GM12878 (cell line): ENCODE measurements at regions not wholly inside any gene's neighbourhood (a gene's known extent, or its start where the extent isn't known, plus 50 kb on each side); places are given as distances from the start of the nearest gene placed in this dataset.
A peak's percentile ranks its signal among the peaks of the same experiment; 100 is the strongest.

Experiments used
- ATAC-seq: fragments of 200-7000 bp; cut with Tn5 transposase; 3 replicates; pipeline ENCODE4 v1.9.1; 2020; ENCODE audit warnings: mild to moderate bottlenecking, moderate library complexity
- BruUV-seq: library from RNA; stranded (reverse); fragments of 400-500 nt; replicated peaks from 2 replicates; lab custom pipeline; 2021; lab: Mats Ljungman, UMichigan
- CTCF ChIA-PET: fragments of 300-600 bp; sonication (Branson Sonifier 250); formaldehyde crosslinking; extraction: SDS; loops from one replicate; lab custom pipeline; 2021; ENCODE audit warnings: inconsistent platforms; lab: Yijun Ruan, JAX
- POLR2A ChIA-PET: fragments of 350-600 bp; formaldehyde crosslinking; extraction: SDS; loops from one replicate; lab custom pipeline; 2021; ENCODE audit warnings: inconsistent platforms; lab: Charles Lee
- RAD21 ChIA-PET: fragments of 300-600 bp; sonication (Branson Sonifier 250); formaldehyde crosslinking; loops from one replicate; lab custom pipeline; 2023; ENCODE audit warnings: antibody characterized with exemption; ENCODE audit not compliant: unreplicated experiment; lab: Charles Lee
- SMC1A ChIA-PET: fragments of 300-600 bp; sonication (Branson Sonifier 250); formaldehyde crosslinking; loops from one replicate; lab custom pipeline; 2023; ENCODE audit not compliant: unreplicated experiment, uncharacterized antibody; lab: Charles Lee
- DNase-seq: peaks from one replicate; pipeline ENCODE4 v3.0.0-alpha.2; 2011; ENCODE audit warnings: low read depth, low spot score
- FAIRE-seq: peaks from 3 replicates; lab custom pipeline; 2011; peaks lifted over from hg19 to GRCh38; lab: Jason Lieb, UNC
- H2AFZ ChIP-seq: 2 replicates; pipeline ENCODE4 v1.6.0; 2011; ENCODE audit warnings: low read depth, low read length, control low read depth; ENCODE audit not compliant: control insufficient read depth
- H3K27ac ChIP-seq: 2 replicates; pipeline ENCODE4 v1.5.1; 2011; ENCODE audit warnings: control low read depth; ENCODE audit not compliant: control insufficient read depth, insufficient read depth
- H3K27me3 ChIP-seq, 2 experiments: replicated peaks in 1 of 2; 2 replicates each; pipeline versions ENCODE4 v1.6.0 to v1.6.1; 2011; ENCODE audit warnings: low read length in 1 of 2; ENCODE audit not compliant: control insufficient read depth in 2 of 2, insufficient read depth in 2 of 2
- H3K36me3 ChIP-seq, 2 experiments: 2 replicates each; pipeline ENCODE4 v1.5.1; 2011; ENCODE audit warnings: low read length in 1 of 2; ENCODE audit not compliant: control insufficient read depth in 2 of 2, insufficient read depth in 2 of 2
- H3K4me1 ChIP-seq: 2 replicates; pipeline ENCODE4 v1.6.1; 2011; ENCODE audit warnings: mild to moderate bottlenecking, low read length, moderate library complexity, mixed read lengths; ENCODE audit not compliant: control insufficient read depth, insufficient read depth
- H3K4me2 ChIP-seq: 2 replicates; pipeline ENCODE4 v1.6.0; 2011; ENCODE audit warnings: control low read depth; ENCODE audit not compliant: control insufficient read depth, insufficient read depth
- H3K4me3 ChIP-seq: fragments of 200-600 bp; sonication (generic); 2 replicates; pipeline ENCODE4 v1.5.1; 2016
- H3K79me2 ChIP-seq: 2 replicates; pipeline ENCODE4 v1.6.0; 2011; ENCODE audit warnings: low read length; ENCODE audit not compliant: control insufficient read depth, insufficient read depth
- H3K9ac ChIP-seq: 2 replicates; pipeline ENCODE4 v1.8.0; 2011; ENCODE audit warnings: low read length, control low read depth, mixed read lengths; ENCODE audit not compliant: control insufficient read depth, insufficient read depth
- H3K9me3 ChIP-seq: replicated peaks from 3 replicates; pipeline ENCODE4 v1.5.1; 2011; ENCODE audit warnings: mild to moderate bottlenecking, low read length; ENCODE audit not compliant: control insufficient read depth, insufficient read depth
- H4K20me1 ChIP-seq: 2 replicates; pipeline ENCODE4 v1.6.0; 2011; ENCODE audit not compliant: control insufficient read depth, insufficient read depth
- BCL3 ChIP-seq: IDR thresholded peaks from 2 replicates; pipeline ENCODE4 v1.6.1; 2011; ENCODE audit warnings: borderline replicate concordance, low read depth, mild to moderate bottlenecking, moderate library complexity, low read length; ENCODE audit not compliant: insufficient read depth, poor library complexity, severe bottlenecking
- BRCA1 ChIP-seq: IDR thresholded peaks from 2 replicates; pipeline ENCODE4 v1.6.1; 2011; ENCODE audit warnings: low read depth, low read length, improper control_type of control experiment
- CHD2 ChIP-seq: IDR thresholded peaks from 2 replicates; pipeline ENCODE4 v1.6.1; 2011; ENCODE audit warnings: low read depth, low read length, improper control_type of control experiment, borderline replicate concordance
- CREM ChIP-seq: IDR thresholded peaks from 2 replicates; pipeline ENCODE4 v1.6.1; 2014; ENCODE audit warnings: antibody characterized with exemption, low read depth
- EZH2 ChIP-seq: IDR thresholded peaks from 2 replicates; pipeline ENCODE4 v1.6.1; 2012; ENCODE audit warnings: low read depth, mild to moderate bottlenecking, control low read depth, inconsistent platforms, low read length, borderline replicate concordance; ENCODE audit not compliant: control insufficient read depth
- HDGF ChIP-seq: fragments of 450-650 bp; IDR thresholded peaks from 2 replicates; pipeline ENCODE4 v1.6.1; 2016; ENCODE audit warnings: antibody characterized with exemption
- IKZF2 ChIP-seq, 2 experiments: fragments of 450-650 bp; IDR thresholded peaks; 2 replicates each; pipeline ENCODE4 v1.6.1; 2017; ENCODE audit warnings: mild to moderate bottlenecking in 2 of 2, moderate library complexity in 2 of 2
- MEF2B ChIP-seq: fragments of 450-650 bp; IDR thresholded peaks from 2 replicates; pipeline ENCODE4 v1.6.1; 2018; ENCODE audit warnings: mild to moderate bottlenecking, moderate library complexity; ENCODE audit not compliant: partially characterized antibody, poor library complexity, severe bottlenecking
- NFYB ChIP-seq: IDR thresholded peaks from 2 replicates; pipeline ENCODE4 v1.6.1; 2011; ENCODE audit warnings: low read depth, mild to moderate bottlenecking, low read length, improper control_type of control experiment, moderate library complexity; ENCODE audit not compliant: insufficient read depth
- NRF1 ChIP-seq: conservative IDR thresholded peaks from 2 replicates; pipeline ENCODE4 v1.6.1; 2011; ENCODE audit warnings: mild to moderate bottlenecking, low read depth, low read length, improper control_type of control experiment
- POLR2AphosphoS2 ChIP-seq: IDR thresholded peaks from 2 replicates; pipeline ENCODE4 v1.6.1; 2011; ENCODE audit warnings: low read depth, mild to moderate bottlenecking, low read length, improper control_type of control experiment, moderate library complexity
- POU2F2 ChIP-seq: IDR thresholded peaks from 3 replicates; pipeline ENCODE4 v1.6.1; 2011; ENCODE audit warnings: low read depth, mild to moderate bottlenecking, low read length, borderline replicate concordance
- RBBP5 ChIP-seq: fragments of 200-600 bp; sonication (generic); conservative IDR thresholded peaks from 2 replicates; pipeline ENCODE4 v1.6.1; 2016
- SIN3A ChIP-seq: IDR thresholded peaks from 2 replicates; pipeline ENCODE4 v1.6.1; 2012; ENCODE audit warnings: low read depth, low read length, improper control_type of control experiment
- TBL1XR1 ChIP-seq: IDR thresholded peaks from 2 replicates; pipeline ENCODE4 v1.6.1; 2012; ENCODE audit warnings: low read depth, low read length, improper control_type of control experiment
- ZNF217 ChIP-seq: fragments of 450-650 bp; IDR thresholded peaks from 2 replicates; pipeline ENCODE4 v1.6.1; 2017; ENCODE audit warnings: antibody characterized with exemption, mild to moderate bottlenecking
- ZNF592 ChIP-seq: fragments of 450-650 bp; IDR thresholded peaks from 2 replicates; pipeline ENCODE4 v1.6.1; 2017; ENCODE audit warnings: mild to moderate bottlenecking, moderate library complexity
- WGBS: methylation state at CpG from one replicate; pipeline ENCODE4 v1.1.6; 2016; ENCODE audit warnings: low lambda C conversion rate; ENCODE audit not compliant: insufficient replicate concordance, insufficient coverage; ENCODE audit errors: missing lambda C conversion rate; 5-methylcytosine and 5-hydroxymethylcytosine counted together
- in situ Hi-C: fragments of 300-500 bp; cut with MboI; formaldehyde crosslinking; loops from 9 replicates; pipeline ENCODE4 v1.14.3; 2018; ENCODE audit warnings: mixed read lengths
- intact Hi-C: fragments of 100-400 bp; cut with micrococcal nuclease; formaldehyde crosslinking; loops from one replicate; pipeline ENCODE4 v1.14.2; 2022; ENCODE audit not compliant: unreplicated experiment

GRCh38 chr12:54704202-54704601 lies 56.0 kb upstream of the DCD start:
- H4K20me1 ChIP-seq, result no peaks in the 10 kb centered on the region
- no peaks in the 10 kb centered on the region for H3K79me2 ChIP-seq
- no peak for TF ChIP-seq NFYB
- TF ChIP-seq BCL3, result no peak
- no peak for TF ChIP-seq ZNF217
- TF ChIP-seq TBL1XR1, result no peak
- TF ChIP-seq CHD2, result no peak
- TF ChIP-seq ZNF592, result no peak
- TF ChIP-seq SIN3A, result no peak
- no peak for TF ChIP-seq BRCA1
- TF ChIP-seq RBBP5, result no peak
- TF ChIP-seq NRF1, result no peak
- TF ChIP-seq IKZF2 (IDR thresholded peaks at IDR 0.05), result no peak
- TF ChIP-seq EZH2, result no peak
- TF ChIP-seq CREM, result no peak
- TF ChIP-seq POLR2AphosphoS2, result no peak
- TF ChIP-seq MEF2B, result no peak
- TF ChIP-seq POU2F2, result no peak
- TF ChIP-seq HDGF, result no peak
- DNase-seq, result no peak
- FAIRE-seq, result peak; percentile 76
- H3K27me3 ChIP-seq, result no peaks in the 10 kb centered on the region; a peak in 3 of 4 replicates
- no peaks in the 10 kb centered on the region for H3K9me3 ChIP-seq
- ChIA-PET RAD21 (no interaction called here), CTCF (no interaction called here), POLR2A (no interaction called here), SMC1A (no interaction called here)
- 28% methylated on average over 8 of the region's 8 CpGs for WGBS
- intact Hi-C loops, result loop anchor here (5.0 kb wide), 1 partner anchor 368 kb away; no protein-coding TSS in a partner anchor
- no peak overlapping the region for H3K4me2 ChIP-seq
- no peaks in the 10 kb centered on the region for H3K36me3 ChIP-seq
- H3K4me3 ChIP-seq, result no peak overlapping the region
- no peak for ATAC-seq
- H2AFZ ChIP-seq, result no peak overlapping the region
- no peak overlapping the region for H3K9ac ChIP-seq
- no TSS peak for BruUV-seq
- in situ Hi-C loops, result no loop called here
- no peak overlapping the region for H3K27ac ChIP-seq
- H3K4me1 ChIP-seq, result no peaks in the 10 kb centered on the region
